Tibial nerve (tissue), 4 donors: ENCODE measurements at regions not wholly inside any gene's neighbourhood (a gene's known extent, or its start where the extent isn't known, plus 50 kb on each side); places are given as distances from the start of the nearest gene placed in this dataset.

Experiments
- CTCF ChIP-seq, 5 experiments: fragments of 200-600 bp in 3 of 5; fragments of 450-650 bp in 2 of 5; sonication (generic) in 3 of 5; IDR thresholded peaks; one replicate each; pipeline ENCODE4 v1.5.1; 2016 to 2019; ENCODE audit warnings: antibody characterized with exemption in 5 of 5, mild to moderate bottlenecking in 3 of 5, moderate library complexity in 2 of 5
- EP300 ChIP-seq, 2 donors: sonication (generic); formaldehyde crosslinking; IDR thresholded peaks; one replicate each; pipeline ENCODE4 v1.6.1; 2017; ENCODE audit warnings: antibody characterized with exemption in 2 of 2, mild to moderate bottlenecking in 1 of 2

- TF ChIP-seq CTCF (IDR thresholded peaks at IDR 0.05) (no peak), EP300 (IDR thresholded peaks at IDR 0.05) (no peak)
Measured at GRCh38 chr15:52997123-52997522, 207.0 kb upstream of the ONECUT1 start.
